DMS 273 (cell line): ENCODE measurements at regions not wholly inside any gene's neighbourhood (a gene's known extent, or its start where the extent isn't known, plus 50 kb on each side); places are given as distances from the start of the nearest gene placed in this dataset.

ENCODE experiments used
- DNase-seq: peaks from one replicate; lab custom pipeline; 2025; ENCODE audit not compliant: unreplicated experiment; lab: John Stamatoyannopoulos, UW

DNA sequence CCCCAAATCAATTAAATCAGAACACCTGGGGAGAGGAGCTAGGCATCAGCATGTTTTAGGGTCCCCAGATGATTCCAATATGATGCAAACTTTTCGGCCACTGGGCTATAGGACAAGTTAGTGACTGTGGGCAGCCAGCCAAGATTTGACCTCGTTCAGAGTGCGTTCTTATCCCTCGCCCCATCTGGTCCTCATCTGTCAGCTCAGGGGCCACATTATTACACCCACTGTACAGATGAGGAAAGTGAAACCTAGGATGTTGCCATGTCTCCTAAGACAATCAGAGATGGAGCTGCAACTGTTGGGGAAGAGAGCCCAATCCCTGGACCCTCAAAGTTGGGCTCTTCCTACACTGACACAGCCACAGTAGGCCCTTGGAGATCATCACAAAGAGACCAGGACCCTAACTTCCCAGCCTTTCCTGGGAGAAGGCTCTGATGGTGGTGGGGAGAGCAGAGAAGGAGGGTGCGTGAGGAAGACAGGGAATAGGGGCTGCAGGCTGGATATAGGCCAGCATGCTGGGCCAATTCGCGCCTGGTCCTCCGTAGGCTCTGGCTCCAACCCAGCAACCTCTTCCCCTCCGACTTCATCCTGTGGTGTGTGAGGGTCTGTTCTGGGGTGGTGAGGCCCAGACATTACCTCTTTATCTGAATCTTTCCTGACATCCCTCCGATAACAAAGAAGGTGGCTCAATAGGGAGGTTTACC lies 109.4 kb upstream of the ZMIZ1 start:
- no peak for DNase-seq

DNA sequence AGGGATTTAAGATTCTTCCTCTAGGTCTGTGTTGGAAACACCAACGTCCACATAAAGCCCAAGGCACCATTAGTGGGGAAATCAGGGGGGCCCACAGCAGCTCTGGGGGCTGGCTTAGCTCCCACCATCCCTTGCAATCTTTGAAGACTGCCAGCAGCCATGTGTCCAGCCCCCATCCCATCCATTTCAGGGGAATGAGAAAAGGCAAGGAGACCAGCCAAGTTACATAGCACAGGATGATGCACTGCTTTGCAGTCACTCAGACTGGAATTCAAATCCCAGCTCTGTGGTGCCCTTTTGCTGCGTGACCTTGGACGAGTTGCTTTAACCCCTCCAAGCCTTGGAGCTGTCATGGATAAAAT lies 108.9 kb upstream of the ZMIZ1 start:
- no peak for DNase-seq

DNA sequence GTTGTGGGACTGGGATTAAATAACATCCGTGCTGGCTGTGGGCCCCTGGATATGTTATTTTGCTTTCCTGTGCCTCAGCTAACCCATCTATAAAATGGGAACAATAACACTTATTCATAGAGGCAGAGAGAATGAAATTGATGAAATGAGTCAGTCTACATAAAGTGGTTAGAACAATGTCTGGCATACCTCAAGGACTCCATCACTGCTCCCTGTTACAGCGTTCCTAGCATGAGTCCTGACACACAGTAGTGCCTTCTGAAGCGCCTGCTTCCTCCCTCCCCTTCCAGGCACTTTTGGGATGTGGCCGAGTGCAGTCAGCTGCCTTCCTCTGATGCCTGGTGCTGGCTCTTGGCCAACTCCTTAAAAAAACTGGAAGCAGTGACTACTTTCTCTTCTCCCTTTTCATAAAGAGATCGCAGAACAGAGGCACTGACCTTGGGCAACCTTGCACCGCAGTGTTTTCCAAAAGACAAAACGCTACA lies 108.4 kb upstream of the ZMIZ1 start:
- peak; percentile 49 for DNase-seq

DNA sequence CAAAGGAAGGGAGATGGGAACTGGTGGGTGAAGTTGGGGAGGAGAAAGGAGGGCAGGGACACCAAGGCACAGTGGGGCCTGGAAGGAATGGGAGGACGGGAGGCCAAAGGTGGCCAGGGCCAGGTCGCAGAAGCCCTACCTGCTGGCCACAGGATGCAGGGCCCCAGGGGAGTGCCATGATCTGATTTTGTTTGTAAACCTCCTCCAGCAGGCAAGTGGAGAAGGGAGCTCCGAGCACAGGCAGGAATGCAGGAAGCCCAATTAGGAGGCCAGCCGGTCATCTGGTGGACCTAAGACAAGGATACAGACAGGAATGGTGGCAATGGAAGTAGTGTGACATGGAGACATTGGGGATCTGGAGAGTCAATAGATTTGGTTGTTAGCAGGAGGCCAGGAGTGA lies 107.0 kb upstream of the ZMIZ1 start:
- no peak for DNase-seq

DNA sequence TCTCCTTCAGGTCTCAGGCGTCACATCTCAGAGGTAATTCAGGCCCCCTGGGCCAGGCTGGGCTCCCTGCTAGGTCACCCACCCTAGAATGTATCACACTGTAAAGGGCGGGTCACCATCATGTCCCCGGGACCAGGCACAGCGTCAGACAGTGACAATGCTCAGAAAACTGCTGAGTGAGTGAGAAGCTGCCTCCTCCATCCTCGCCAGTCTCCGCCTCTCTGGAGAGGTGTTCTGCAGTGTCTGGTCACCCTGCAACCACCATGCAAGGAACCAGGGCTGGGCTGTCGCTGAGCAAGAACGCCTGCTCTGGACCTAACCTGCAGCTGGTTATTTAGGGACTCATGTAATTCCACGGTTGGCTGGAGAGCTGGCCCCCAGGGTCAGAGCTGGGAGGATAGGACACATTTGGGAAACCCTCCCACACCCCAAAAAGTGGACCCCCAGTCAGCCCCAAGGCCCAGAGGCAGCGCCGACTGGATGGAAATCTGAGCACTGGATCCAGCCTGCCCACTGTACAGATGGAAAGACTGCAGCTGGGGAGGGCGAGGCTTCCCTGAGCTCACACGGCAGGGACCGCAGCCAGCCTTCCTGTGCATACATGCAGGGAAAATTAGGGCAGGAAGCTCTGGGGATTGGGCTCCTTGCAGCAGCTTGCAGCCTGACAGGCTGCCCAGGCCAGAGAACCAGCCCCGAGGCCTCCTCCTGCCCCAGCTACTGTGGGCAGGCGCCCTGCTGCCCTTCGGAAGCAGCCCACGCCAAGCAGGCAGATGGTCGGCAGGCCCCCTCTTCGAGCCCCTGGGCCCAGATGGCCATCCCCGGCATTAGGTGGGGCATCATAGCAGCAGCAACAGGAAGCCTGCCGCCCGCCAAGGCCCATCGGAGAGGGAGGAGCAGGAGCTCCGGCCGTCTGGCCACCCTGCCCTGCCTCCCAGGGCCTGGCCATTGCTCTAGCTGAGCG lies 105.4 kb upstream of the ZMIZ1 start:
- peak; percentile 90 for DNase-seq

DNA sequence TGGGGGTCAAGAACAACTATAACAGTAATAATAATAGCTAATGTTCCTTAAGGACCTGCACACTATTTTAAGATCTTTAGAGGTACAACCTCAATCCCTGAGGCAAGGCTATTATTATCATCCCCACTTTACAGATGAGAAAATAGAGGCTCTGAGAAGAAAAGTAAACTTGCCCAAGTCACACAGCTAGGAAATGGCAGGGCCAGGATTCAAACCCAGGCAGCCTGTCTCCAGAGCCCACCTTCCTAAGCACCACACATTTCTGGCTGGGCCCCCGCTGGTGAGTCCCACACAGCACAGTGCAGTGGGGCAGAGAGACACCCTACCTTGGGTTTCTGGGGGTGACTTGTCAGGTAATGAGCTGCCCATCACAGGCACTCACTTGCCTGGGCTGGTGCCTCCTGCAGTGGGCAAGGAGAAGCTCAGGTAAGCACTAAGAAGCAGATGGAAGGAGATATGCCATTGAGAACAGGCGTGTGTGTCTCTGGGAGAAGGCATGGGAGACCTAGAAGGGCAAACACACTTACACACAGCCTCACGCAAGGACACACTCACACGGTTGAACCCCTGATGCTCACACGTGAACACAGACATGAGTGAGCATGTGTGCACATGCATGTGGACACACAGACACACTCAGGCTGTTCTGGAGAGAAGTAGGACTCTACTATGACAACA lies 104.4 kb upstream of the ZMIZ1 start:
- DNase-seq: peak; percentile 39

DNA sequence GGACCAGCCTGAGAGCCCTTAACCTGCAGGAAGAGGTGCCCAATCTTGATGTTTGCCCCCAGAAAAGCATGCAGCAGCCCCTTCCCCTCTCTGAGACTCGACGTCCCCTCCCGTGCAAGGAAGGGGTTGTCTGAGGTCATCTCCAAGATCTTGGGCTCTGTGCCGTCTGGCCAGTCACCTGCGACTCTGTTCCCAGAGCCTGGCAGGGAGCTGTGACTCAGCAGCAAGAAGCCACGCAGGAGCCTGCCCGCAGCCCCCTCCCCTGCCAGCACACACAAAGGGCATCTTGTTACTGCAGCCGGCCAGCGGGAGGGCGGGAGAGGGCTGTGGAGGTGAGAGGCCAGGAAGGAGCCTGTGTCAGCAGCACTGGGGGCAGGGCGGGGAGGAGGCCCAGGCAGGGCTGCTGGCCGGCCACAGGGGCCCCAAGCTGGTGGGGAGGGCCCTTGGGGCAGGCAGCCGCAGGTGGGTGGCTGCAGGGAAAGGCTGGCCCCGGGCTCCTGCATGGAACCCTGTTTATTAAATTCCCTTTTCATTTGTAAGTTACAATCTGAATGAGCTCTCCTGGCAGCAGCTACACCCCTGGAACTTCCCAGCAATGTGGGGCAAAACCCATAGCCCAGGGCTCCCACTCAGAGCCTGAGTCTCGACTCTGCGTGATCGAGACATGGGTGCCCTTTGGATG lies 103.7 kb upstream of the ZMIZ1 start:
- peak; percentile 57 for DNase-seq

DNA sequence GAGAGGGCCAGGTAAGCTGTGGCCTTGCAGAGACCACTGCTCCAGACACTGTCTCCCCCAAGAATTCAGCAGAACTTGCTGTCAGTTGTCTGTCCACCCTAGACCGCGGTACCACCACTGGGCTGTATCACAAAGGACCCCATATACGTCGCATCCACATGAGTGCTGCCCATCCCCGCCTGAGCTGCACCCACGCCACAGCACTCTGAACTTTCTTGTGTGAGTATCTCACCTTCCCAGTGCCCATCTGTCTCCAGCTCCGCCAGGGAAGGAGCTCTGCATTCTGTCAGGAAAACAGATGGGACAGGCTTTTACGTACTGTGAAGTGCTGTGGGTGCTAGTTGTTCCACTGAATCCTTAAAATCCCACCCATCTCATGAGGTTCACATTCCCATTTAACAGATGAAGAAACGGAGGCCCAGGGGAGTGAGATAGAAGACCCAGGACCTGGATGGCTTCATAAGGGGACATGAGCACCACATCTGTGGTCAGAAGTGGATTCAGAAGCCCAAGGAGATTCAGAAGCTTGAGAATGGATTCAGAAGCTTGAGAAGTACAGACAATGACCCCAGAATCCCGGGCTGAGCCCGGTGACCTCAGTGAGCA lies 102.5 kb upstream of the ZMIZ1 start:
- peak; percentile 65 for DNase-seq

DNA sequence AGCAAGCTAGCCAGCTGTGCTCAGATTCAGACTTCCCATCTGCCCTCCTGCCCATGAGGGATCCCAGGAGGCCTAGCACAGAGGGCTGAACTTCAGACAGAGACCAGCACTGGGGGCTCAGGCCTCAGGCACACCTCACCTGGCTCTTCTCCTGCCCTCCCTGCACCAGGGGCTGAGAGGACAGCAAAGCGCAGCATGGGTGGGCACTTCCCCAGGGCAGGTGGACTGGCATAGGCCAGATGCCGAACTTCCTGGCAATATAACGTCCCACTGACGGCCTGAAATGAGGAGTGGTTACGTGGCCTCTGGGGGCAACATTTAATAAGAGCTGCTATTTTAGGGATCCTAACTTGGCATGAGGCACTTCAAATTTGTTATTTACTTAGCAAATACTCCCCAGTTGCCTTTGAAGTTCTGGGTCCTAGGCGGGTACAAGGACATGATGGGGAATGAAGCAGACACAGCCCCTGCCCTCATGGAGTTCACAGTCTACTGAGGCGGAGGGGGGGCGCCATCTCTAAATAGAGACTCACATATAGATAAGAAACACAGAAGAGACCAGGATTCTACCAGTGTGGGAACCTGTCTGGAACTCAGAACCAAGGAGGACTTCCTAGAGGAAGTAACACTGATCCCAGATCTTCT lies 101.8 kb upstream of the ZMIZ1 start:
- DNase-seq: peak; percentile 66

DNA sequence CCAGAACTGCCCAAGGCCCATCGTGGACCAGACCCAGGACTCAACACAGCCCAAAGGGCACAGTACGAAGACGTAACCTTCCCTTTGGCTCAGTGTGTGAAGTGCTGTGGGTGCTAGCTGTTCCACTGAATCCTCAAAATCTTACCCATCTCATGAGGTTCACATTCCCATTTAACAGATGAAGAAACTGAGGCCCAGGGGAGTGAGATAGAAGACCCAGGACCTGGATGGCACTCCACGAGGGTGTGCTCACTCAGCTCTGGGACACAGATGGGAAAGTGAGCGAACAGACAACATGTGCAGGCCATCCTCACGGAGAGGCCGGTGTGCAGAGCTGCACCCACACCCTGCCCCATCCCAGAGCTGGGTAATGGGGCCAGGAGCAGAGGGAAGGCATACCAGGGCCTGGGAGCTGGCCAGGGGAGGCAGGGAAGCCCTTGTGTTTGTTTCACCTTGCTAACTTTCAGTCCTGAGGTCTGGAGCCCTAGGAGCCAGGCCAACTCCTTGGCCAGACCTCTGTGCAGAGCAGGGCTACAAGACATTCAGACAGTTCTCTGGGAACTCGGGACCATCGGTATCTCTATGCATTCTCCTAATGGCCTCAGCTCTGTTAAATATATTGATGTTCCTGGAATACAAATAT lies 100.3 kb upstream of the ZMIZ1 start:
- no peak for DNase-seq

DNA sequence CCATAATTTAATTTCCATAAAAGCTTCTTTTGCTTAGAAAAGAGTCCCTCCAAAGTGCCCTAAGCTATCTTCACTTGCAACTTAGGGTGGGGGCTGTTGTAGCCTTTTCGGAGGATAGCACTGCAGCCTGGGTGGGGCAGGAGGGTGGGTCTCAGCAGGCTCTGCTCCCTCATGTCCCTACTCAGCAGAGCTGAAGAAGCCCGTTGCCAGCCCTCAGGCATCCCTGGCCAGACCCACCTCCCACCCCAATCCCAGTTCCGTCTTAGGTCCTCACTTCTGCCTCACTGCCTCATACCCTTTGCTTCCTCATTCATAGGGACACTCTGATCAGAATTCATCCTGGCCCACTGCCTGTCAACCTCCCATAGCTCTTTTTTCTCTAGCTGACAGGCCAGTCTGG lies 99.8 kb upstream of the ZMIZ1 start:
- DNase-seq: no peak

DNA sequence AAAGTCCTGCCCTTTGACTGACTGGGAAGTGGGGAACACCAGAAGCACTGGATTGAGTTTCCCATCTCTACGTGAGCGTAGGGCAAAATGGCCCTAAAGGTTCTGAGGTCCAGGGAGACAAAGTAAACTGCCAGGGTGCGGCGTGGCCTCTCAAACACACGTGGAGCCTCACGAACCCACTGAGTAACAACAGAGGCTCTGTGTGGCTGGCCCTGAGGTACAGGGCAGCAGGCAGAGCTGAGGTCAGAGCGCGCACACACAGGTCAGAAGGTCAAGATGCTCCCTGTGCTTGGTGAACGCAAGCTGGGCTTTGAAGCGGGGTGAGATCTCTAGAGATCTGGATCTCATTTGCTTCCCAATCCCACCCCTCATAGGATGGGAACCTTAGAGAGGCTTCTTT lies 99.0 kb upstream of the ZMIZ1 start:
- no peak for DNase-seq

DNA sequence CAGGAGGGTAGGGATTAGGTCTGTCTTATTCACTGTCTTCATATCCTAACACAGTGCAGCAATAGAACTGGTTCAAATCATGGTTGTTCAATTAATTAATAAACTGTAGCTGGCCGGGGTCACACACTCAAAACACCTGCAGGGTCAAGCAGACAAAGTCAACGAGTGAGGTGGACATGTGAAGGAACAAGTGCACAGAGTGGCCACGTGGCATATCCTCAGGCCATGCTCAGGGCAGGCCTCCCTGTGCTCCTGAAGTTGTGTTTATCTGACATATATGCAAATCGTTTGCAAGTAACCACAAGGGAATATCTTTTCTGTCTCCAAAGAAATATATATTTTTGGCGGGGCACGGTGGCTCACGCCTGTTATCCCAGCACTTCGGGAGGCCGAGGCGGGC lies 98.5 kb upstream of the ZMIZ1 start:
- DNase-seq: no peak

DNA sequence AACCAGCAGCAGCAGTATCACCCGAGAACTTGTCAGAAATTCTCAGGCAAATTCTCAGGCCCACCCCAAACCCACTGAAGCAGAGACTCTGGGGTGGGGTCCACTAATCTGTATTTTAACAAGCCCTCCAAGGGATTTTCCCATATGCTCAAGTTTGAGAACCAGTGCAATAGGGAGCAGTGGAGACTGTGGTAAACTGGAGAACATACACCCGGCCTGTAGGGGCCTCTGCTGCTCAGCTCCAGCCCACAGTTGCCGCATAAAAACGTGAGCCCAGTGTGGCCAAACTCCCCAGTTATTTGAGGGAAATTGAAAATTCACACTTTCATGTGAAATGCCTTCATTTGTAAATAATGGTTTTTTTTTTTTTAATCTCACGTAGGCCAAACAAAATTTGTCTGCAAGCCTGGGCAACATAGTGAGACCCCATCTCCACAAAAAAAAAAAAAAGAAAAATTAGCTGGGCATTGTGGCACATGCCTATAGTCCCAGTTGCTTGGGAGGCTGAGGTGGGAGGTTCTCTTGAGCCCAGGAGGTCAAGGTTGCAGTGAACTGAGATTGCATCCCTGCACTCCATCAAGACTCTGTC lies 97.6 kb upstream of the ZMIZ1 start:
- no peak for DNase-seq

DNA sequence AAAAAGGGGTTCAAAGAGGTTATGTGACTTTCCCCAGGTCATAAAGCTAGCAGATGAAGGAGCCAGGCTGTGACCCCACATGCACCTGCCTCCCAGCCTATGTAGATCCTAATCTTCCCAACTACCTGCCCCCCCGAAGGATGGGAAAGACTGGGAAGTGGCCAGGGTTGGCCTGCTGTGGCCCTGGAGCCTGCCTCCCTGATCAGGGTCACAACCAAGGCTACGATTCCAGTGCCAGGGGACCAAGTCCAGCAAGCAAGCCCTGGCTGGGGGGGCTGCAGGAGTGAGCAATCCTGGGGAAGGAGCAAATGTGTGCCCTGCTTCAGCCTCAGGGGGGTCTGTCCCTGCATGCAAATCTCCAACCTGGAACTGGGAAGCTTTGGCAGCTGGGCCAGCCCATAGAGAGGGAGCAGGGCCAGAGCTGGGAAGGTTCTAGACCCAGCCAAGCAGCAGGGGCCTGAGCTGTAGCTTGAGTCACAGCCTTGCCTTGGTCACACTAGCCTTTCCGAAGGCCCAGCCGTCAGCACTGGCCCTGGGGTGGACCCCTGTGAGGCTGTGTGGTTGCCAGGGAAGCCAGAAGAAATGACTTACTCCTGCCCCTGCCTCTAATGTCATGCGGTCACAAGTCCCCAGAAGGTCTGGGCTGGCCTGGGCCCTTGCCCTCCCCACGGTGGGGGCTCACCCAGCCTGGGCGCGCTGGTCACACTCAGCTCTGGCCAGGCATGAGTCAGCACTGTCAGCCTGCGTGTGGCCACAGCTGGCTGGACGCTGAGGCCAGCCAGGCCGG lies 96.4 kb upstream of the ZMIZ1 start:
- peak; percentile 25 for DNase-seq

DNA sequence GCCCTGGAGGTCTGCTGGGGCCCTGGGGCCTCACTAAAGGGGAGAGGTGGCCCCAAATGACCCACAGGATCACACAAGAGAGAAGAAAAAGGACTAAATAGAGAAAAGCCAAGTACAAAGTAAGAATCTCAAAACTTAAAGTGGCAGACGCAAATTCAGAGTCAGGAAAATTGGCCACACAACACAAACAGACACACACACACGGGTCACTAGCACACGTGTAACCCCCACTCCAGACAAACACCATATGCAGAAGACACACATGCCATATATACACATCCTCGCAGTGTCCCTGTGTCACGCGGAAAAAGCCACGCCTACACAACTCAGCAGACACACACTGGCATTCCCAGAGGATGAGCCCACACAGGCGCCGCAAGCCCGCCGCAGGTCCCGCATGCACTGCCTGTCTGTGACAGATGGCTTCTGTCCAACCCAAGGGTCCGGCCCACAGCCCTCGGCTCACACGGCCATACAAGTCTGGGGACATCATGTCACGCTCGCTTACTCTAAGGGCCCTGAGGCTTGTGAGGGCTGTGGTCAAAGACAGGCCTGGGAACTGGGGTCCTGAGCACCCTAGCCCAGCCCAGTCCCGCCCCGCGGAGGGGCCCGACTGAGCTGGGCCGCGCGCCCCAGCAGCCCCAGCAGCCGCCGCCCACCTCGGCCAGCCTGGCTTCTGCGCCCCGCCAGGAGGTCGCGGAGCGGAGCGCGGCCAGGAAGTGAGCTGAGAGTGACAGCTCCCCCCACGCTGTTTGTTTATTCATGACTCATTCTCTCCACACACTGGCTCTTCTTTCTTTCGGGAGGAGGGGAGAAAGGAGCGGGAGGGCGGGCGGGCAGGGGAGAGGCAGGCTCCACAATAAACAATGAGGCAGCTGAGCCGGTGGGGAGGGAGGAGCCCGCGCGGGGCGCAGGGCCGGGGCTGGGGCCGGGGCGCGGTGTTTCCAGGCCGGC lies 95.5 kb upstream of the ZMIZ1 start:
- peak; percentile 92 for DNase-seq

DNA sequence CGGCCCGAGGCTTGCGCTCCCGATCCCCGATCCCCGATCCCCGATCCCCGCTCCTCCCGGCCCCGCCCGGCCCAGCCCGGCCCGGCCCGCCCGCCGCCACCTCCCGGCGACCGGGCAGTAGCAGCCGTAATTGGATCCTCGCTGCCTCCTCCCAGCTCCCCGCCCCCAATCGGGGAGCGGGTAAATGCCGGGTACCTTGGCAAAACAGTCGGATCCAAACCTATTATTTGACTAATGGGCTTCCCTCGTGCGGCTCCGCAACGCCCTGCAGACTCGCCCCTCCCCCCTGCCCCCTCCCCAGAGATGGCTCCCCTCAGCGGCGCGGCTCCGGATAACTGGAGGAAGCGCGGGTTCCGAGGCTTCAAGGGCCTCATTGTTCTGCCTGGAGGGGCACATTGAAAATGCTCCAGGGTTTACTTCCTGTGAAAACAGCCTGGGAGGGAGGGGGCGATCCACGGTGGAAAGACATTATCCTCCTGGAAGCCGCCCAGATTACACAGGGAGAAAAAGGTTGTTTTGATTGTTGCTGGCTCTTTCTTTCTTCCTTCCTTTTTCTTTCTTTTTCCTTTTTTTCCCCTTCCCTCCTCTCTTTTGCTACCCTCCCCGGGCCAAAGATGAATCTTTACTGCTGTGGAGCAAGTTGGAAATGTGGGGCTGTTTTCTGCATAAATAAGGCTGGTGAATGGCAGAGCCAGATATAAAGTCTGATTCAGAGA lies 94.7 kb upstream of the ZMIZ1 start:
- DNase-seq: peak; percentile 97
